ENCODE measurements at regions not wholly inside any gene's neighbourhood (a gene's known extent, or its start where the extent isn't known, plus 50 kb on each side); places are given as distances from the start of the nearest gene placed in this dataset.

DNA sequence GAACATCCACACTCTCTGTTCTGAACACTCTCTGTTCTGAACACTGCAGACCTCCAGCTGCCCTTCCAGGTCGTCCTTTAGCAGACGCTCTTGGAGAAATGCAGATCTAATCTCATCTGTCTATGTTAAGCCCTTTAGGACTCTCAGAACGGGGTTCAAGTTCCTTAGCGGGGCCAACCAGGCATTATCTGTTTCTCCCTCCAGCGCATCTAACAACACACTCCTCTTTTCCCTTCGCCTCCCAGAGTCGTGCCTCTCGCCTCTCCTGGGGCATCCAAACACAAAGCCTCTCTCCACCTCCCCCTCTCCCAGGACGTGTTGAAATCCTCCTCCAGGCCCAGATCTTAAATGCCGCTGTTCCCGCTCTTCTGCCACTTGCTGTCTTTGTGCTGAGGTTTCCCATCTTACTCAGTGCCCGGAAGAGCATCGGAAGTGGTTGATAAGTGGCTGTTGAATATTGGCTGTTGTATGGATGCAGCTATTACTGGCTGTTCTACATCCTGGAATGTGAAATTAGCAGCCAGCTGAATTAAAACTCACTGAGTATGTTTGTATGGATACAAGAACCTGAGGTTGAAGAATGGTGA is 108.4 kb upstream of the GGTLC1 start:
- ChIA-PET CTCF (ENCODE audit: low intra/inter-chr PET ratio) (no interaction called here), POLR2A (no interaction called here)
- Histone ChIP-seq H3K9ac (ENCODE audit: insufficient read depth in 1 of 2, low read depth in 2 of 2, low read length in 2 of 2) (no peak overlapping the region), H4K20me1 (replicated peaks; ENCODE audit: control insufficient read depth, insufficient read depth, low read length) (no peaks in the 10 kb centered on the region), H2AFZ (ENCODE audit: low read depth, low read length) (no peak overlapping the region), H3K4me3 (no peak overlapping the region), H3K27ac (ENCODE audit: extremely low read depth, low read depth, low read length) (no peak overlapping the region), H3K4me2 (ENCODE audit: insufficient read depth, low read length) (no peak overlapping the region), H3K9me3 (replicated peaks; ENCODE audit: control insufficient read depth, insufficient read depth, low read depth, low read length) (no peaks in the 10 kb centered on the region), H3K36me3 (ENCODE audit: control insufficient read depth, insufficient read depth, low read length) (no peaks in the 10 kb centered on the region), H3K9me1 (ENCODE audit: control insufficient read depth, insufficient read depth, low read length) (no peaks in the 10 kb centered on the region), H3K79me2 (ENCODE audit: control insufficient read depth, insufficient read depth, low read length) (no peaks in the 10 kb centered on the region), H3K27me3 (ENCODE audit: control insufficient read depth in 2 of 2, insufficient read depth in 2 of 2, low read length in 2 of 2) (no peaks in the 10 kb centered on the region), H3K4me1 (replicated peaks in 1 of 2; ENCODE audit: control insufficient read depth in 2 of 2, insufficient read depth in 2 of 2, low read length in 2 of 2) (no peaks in the 10 kb centered on the region)
- FAIRE-seq, result no peak
- no peak for DNase-seq (ENCODE audit: extremely low read depth in 1 of 4, low spot score in 3 of 4)
- in situ Hi-C loops (cut with MboI), result no loop called here
- BruUV-seq (replicated peaks), result no TSS peak
- intact Hi-C loops (cut with micrococcal nuclease), result no loop called here
- ATAC-seq, result no peak
- 3% methylated on average over 10 of the region's 13 CpGs for WGBS (ENCODE audit: insufficient coverage, low coverage, missing lambda C conversion rate)
- TF ChIP-seq TCF7L2 (IDR thresholded peaks at IDR 0.05; ENCODE audit: low read depth, low read length), result no peak
- TF ChIP-seq GATAD2A (IDR thresholded peaks at IDR 0.05), result no peak
- TF ChIP-seq, protein P1, sequence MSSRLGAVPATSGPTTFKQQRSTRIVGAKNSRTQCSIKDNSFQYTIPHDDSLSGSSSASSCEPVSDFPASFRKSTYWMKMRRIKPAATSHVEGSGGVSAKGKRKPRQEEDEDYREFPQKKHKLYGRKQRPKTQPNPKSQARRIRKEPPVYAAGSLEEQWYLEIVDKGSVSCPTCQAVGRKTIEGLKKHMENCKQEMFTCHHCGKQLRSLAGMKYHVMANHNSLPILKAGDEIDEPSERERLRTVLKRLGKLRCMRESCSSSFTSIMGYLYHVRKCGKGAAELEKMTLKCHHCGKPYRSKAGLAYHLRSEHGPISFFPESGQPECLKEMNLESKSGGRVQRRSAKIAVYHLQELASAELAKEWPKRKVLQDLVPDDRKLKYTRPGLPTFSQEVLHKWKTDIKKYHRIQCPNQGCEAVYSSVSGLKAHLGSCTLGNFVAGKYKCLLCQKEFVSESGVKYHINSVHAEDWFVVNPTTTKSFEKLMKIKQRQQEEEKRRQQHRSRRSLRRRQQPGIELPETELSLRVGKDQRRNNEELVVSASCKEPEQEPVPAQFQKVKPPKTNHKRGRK (tag; IDR thresholded peaks at IDR 0.05), result no peak
- TF ChIP-seq, protein P2, sequence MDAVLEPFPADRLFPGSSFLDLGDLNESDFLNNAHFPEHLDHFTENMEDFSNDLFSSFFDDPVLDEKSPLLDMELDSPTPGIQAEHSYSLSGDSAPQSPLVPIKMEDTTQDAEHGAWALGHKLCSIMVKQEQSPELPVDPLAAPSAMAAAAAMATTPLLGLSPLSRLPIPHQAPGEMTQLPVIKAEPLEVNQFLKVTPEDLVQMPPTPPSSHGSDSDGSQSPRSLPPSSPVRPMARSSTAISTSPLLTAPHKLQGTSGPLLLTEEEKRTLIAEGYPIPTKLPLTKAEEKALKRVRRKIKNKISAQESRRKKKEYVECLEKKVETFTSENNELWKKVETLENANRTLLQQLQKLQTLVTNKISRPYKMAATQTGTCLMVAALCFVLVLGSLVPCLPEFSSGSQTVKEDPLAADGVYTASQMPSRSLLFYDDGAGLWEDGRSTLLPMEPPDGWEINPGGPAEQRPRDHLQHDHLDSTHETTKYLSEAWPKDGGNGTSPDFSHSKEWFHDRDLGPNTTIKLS (IDR thresholded peaks at IDR 0.05; ENCODE audit: borderline replicate concordance, low read depth), result no peak
- no peak for TF ChIP-seq CBX3 (IDR thresholded peaks at IDR 0.05; ENCODE audit: borderline replicate concordance in 1 of 2, low read length in 2 of 2)
- no peak for TF ChIP-seq HOXB6 (CRISPR knock-in tag; IDR thresholded peaks at IDR 0.05; ENCODE audit: borderline replicate concordance)

Measured in K562 (cell line).